ENCODE measurements at regions not wholly inside any gene's neighbourhood (a gene's known extent, or its start where the extent isn't known, plus 50 kb on each side); places are given as distances from the start of the nearest gene placed in this dataset.
"Not testable (repeated sequence)": the region's sequence is repeated elsewhere in the genome, so short reads cannot be mapped to it uniquely, and the experiment has no call there.

DNA sequence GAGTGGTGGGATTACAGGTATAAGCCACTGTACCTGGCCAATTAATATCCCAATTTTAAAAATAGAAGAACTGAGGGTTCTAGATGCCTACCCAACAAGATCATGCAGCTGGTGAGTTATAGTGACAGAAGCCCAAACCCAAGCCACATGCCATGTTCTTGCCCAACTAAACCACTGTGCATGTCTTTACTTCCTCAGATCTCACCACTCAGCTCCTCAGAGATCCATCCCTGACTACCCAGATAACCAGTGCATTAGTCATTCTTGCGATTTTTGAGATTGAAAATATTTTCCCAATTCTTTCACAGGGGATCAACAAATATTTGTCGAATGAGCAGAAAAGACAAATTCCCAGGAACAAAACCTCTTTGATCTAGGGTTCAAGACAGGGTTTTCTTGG, 303.1 kb downstream of the CBLN1 start:
- no peaks in the 10 kb centered on the region for H3K36me3 Mint-ChIP-seq
- H3K4me1 Mint-ChIP-seq = no peaks in the 10 kb centered on the region
- no peak for DNase-seq
- H3K9me3 Mint-ChIP-seq = no peaks in the 10 kb centered on the region
- H3K4me3 Mint-ChIP-seq = no peak overlapping the region
- H3K27ac Mint-ChIP-seq = no peak overlapping the region
- H3K27me3 Mint-ChIP-seq = no peaks in the 10 kb centered on the region

DNA sequence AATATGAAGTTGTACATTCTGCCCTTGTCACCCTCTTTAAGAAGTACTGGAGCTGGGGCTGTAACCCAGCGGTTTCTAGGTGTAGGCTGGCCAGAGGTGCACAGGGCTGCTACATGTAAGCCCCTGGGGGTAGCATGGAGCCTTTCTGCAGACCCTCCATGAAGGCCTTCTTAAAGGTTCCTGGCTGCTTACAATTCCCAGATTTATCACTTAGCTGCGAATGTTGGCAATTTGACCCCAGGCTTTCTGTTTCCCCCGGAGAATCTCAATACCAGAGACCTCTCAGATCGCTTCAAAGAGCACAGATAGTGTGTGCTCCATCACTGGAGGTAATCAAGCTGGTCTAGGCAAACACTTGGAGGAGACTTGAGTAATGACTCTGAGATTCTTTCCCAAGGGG, 309.4 kb downstream of the CBLN1 start:
- no peaks in the 10 kb centered on the region for H3K9me3 Mint-ChIP-seq
- no peaks in the 10 kb centered on the region for H3K4me1 Mint-ChIP-seq
- no peak overlapping the region for H3K27ac Mint-ChIP-seq
- H3K36me3 Mint-ChIP-seq = no peaks in the 10 kb centered on the region
- H3K4me3 Mint-ChIP-seq = no peak overlapping the region
- H3K27me3 Mint-ChIP-seq = no peaks in the 10 kb centered on the region
- no peak for DNase-seq

DNA sequence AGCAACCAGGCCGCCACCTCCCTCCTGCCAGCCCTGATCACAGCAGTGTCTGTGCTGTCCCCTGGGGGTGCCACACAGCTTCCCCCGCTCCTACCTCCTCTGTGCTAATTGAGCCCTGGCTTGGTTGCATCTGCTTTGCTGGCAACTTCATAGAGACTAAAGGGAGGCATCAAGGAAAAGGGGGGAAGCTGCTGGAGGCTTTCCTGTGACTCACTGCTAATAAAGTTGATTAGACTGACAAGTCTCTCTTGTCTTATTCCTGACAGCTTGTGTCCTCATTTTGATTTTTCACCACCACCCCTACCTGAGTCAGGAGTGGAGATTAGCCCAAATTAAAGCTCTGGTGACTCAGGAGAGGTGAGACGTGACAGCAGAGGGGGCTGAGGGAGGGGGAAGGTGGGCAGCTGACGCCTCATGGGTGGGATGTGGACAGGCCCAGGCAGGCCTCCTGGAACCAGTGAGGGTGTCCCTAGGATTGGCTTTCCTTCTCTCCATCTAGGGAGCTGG, 310.0 kb downstream of the CBLN1 start:
- Mint-ChIP-seq H3K36me3 (no peaks in the 10 kb centered on the region), H3K9me3 (no peaks in the 10 kb centered on the region), H3K4me3 (no peak overlapping the region), H3K27ac (no peak overlapping the region), H3K27me3 (no peaks in the 10 kb centered on the region), H3K4me1 (no peaks in the 10 kb centered on the region)
- DNase-seq = no peak

GRCh38 chr16:48970216-48970615, 311.4 kb downstream of the CBLN1 start:
- Mint-ChIP-seq H3K9me3 (no peaks in the 10 kb centered on the region), H3K4me1 (no peaks in the 10 kb centered on the region), H3K27ac (no peak overlapping the region), H3K36me3 (no peaks in the 10 kb centered on the region), H3K27me3 (no peaks in the 10 kb centered on the region), H3K4me3 (no peak overlapping the region)
- no peak for DNase-seq

- no peak overlapping the region for H3K27ac Mint-ChIP-seq
- DNase-seq = no peak
- no peaks in the 10 kb centered on the region for H3K27me3 Mint-ChIP-seq
- no peak overlapping the region for H3K4me3 Mint-ChIP-seq
- H3K9me3 Mint-ChIP-seq = no peaks in the 10 kb centered on the region
- H3K4me1 Mint-ChIP-seq = no peaks in the 10 kb centered on the region
- H3K36me3 Mint-ChIP-seq = no peaks in the 10 kb centered on the region
Observed at GRCh38 chr16:48969611-48970010, 312.0 kb downstream of the CBLN1 start.

GRCh38 chr16:48965386-48965785, 316.3 kb downstream of the CBLN1 start:
- H3K36me3 Mint-ChIP-seq = no peaks in the 10 kb centered on the region
- no peaks in the 10 kb centered on the region for H3K9me3 Mint-ChIP-seq
- no peak overlapping the region for H3K27ac Mint-ChIP-seq
- H3K27me3 Mint-ChIP-seq = no peaks in the 10 kb centered on the region
- H3K4me3 Mint-ChIP-seq = no peak overlapping the region
- H3K4me1 Mint-ChIP-seq = no peaks in the 10 kb centered on the region
- DNase-seq = no peak

DNA sequence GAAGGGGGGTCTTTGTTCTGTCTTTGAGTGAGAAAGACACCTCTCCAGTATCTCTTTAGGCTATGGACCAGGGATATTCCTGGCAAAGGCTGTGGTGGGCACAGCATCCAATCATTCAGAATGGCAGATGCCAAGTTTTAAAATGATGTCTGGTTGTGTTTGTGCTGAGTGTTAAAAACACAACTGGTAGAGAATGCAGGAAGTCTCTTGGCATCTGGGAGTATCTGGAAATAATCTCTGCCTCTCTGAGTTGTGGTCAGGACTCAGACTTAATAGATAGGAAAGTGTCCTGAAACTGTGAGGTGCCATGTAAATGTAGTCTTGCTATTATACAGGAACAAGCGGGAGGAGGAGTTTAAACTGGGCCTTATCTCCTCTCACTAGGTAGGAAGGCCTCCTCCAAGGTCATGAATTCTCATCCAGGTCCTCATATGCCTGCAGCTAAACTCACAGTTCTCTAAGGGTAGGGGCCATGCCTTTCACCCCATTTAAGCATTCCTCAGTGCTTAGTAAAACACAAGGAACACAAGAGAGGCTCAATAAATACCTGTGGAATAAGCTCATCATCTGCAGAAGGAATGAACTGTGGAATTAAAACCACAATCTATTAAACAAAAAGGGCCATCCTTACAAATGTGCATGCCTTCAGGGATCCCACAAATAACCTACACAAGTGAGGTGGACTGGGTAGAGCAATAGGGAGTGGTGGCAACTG, 317.6 kb downstream of the CBLN1 start:
- Mint-ChIP-seq H3K4me1 (no peaks in the 10 kb centered on the region), H3K27me3 (no peaks in the 10 kb centered on the region), H3K9me3 (no peaks in the 10 kb centered on the region), H3K4me3 (no peak overlapping the region), H3K36me3 (no peaks in the 10 kb centered on the region), H3K27ac (no peak overlapping the region)
- DNase-seq = no peak

GRCh38 chr16:48963306-48963705, 318.3 kb downstream of the CBLN1 start:
- H3K4me1 Mint-ChIP-seq = no peaks in the 10 kb centered on the region
- H3K4me3 Mint-ChIP-seq = no peak overlapping the region
- H3K36me3 Mint-ChIP-seq = no peaks in the 10 kb centered on the region
- DNase-seq = no peak
- H3K27ac Mint-ChIP-seq = no peak overlapping the region
- no peaks in the 10 kb centered on the region for H3K9me3 Mint-ChIP-seq
- no peaks in the 10 kb centered on the region for H3K27me3 Mint-ChIP-seq

DNA sequence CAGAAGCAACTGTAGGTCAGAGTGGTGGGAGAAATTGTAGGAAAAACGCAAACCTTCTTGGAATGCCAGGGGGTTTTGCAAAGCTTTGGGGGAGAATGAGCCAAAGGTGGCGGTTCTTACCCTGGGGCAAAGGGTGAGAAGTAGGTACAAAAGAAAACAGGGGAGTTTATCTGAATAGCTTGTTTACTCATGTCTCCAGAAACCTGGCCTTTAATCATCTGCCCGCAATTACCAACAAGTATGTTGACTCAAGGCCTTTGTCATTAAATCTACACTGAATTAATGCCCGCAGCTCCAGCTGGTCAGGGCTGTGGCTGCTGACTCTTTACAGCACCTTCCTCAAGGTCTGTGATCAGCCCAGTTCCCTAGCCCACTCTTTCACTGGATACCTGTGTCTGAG, 320.1 kb downstream of the CBLN1 start:
- Mint-ChIP-seq H3K4me1 (no peaks in the 10 kb centered on the region), H3K4me3 (no peak overlapping the region), H3K9me3 (no peaks in the 10 kb centered on the region), H3K27me3 (no peaks in the 10 kb centered on the region), H3K36me3 (no peaks in the 10 kb centered on the region), H3K27ac (no peak overlapping the region)
- DNase-seq = no peak

GRCh38 chr16:48960830-48961229, 320.8 kb downstream of the CBLN1 start:
- H3K36me3 Mint-ChIP-seq = no peaks in the 10 kb centered on the region
- no peaks in the 10 kb centered on the region for H3K9me3 Mint-ChIP-seq
- DNase-seq = no peak
- H3K4me1 Mint-ChIP-seq = no peaks in the 10 kb centered on the region
- H3K27me3 Mint-ChIP-seq = no peaks in the 10 kb centered on the region
- no peak overlapping the region for H3K27ac Mint-ChIP-seq
- no peak overlapping the region for H3K4me3 Mint-ChIP-seq

GRCh38 chr16:48959747-48960146, 321.9 kb downstream of the CBLN1 start:
- no peaks in the 10 kb centered on the region for H3K27me3 Mint-ChIP-seq
- no peaks in the 10 kb centered on the region for H3K9me3 Mint-ChIP-seq
- no peaks in the 10 kb centered on the region for H3K36me3 Mint-ChIP-seq
- no peak overlapping the region for H3K27ac Mint-ChIP-seq
- DNase-seq = no peak
- H3K4me1 Mint-ChIP-seq = no peaks in the 10 kb centered on the region
- H3K4me3 Mint-ChIP-seq = no peak overlapping the region

DNA sequence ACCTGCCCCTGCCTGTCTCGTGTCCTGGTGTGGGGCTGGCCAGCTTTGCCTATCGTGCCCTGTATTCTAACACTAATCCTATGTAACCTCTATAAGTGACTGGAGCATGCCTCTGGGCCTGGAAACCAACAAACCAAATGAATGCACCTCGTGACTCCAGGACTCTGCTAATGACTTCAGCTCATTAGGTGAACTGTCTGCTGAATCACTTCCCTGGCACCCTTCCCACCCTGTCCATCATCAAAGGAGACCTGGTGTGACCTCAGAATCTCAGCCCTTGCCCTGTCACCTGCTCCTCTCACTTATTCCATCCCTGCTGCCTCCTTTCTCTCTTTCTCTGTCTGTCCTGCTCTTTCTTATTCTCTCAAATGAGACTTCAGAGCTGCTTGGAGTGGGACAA, 322.4 kb downstream of the CBLN1 start:
- Mint-ChIP-seq H3K36me3 (no peaks in the 10 kb centered on the region), H3K4me1 (no peaks in the 10 kb centered on the region), H3K27me3 (no peaks in the 10 kb centered on the region), H3K4me3 (no peak overlapping the region), H3K27ac (no peak overlapping the region), H3K9me3 (no peaks in the 10 kb centered on the region)
- no peak for DNase-seq

- Mint-ChIP-seq H3K36me3 (no peaks in the 10 kb centered on the region), H3K9me3 (no peaks in the 10 kb centered on the region), H3K27me3 (no peaks in the 10 kb centered on the region), H3K4me3 (no peak overlapping the region), H3K4me1 (no peaks in the 10 kb centered on the region), H3K27ac (no peak overlapping the region)
- DNase-seq = no peak
Observed at GRCh38 chr16:48958681-48959080, 323.0 kb downstream of the CBLN1 start.

DNA sequence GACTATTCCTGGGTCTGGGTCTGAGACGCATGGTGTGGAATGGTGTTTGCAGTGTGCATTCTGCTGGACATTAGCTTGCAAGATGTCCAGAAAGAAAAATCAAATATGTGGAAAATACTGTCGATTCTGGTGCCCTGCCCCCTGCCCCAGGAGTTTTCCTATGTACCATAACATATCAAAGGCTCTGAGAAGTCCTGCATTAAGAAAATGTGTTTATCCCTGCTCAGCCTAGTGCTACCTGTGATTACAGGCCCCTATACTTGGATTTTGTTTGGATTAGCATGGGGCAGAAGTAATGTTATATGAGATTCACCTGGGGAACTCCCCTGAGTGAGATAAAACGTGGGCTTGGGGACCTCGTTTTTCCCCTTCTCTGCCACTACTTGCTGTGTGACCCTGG, 325.0 kb downstream of the CBLN1 start:
- Mint-ChIP-seq H3K4me1 (no peaks in the 10 kb centered on the region), H3K36me3 (no peaks in the 10 kb centered on the region), H3K9me3 (no peaks in the 10 kb centered on the region)

GRCh38 chr16:48955837-48956236, 325.8 kb downstream of the CBLN1 start:
- Mint-ChIP-seq H3K36me3 (no peaks in the 10 kb centered on the region), H3K27ac (no peak overlapping the region), H3K4me1 (no peaks in the 10 kb centered on the region), H3K4me3 (no peak overlapping the region), H3K27me3 (no peaks in the 10 kb centered on the region), H3K9me3 (no peaks in the 10 kb centered on the region)
- DNase-seq = no peak

More for the DNA sequence above, 325.0 kb downstream of the CBLN1 start:
- no peak for DNase-seq
- H3K27me3 Mint-ChIP-seq = no peaks in the 10 kb centered on the region
- no peak overlapping the region for H3K4me3 Mint-ChIP-seq
- no peak overlapping the region for H3K27ac Mint-ChIP-seq

- H3K27ac Mint-ChIP-seq, H3K4me3 Mint-ChIP-seq, H3K9me3 Mint-ChIP-seq, H3K27me3 Mint-ChIP-seq, H3K4me1 Mint-ChIP-seq, H3K36me3 Mint-ChIP-seq, DNase-seq: not testable (repeated sequence)
Observed at GRCh38 chr16:48951621-48952125, 330.0 kb downstream of the CBLN1 start.

Measured in activated naive CD8-positive, alpha-beta T cell treated with anti-CD3 and anti-CD28 coated beads for 36 hours (primary cell).